Adrenal gland (tissue), 5 donors: ENCODE measurements at regions not wholly inside any gene's neighbourhood (a gene's known extent, or its start where the extent isn't known, plus 50 kb on each side); places are given as distances from the start of the nearest gene placed in this dataset.

Experiments
- CTCF ChIP-seq, 6 experiments: fragments of 450-650 bp in 4 of 6; fragments of 200-600 bp in 2 of 6; sonication (generic) in 1 of 6; IDR thresholded peaks; 1 replicate in 5 of 6; 2 replicates in 1 of 6; pipeline versions ENCODE4 v1.5.1 to v1.8.0; 2016 to 2021; ENCODE audit warnings: antibody characterized with exemption in 6 of 6, mild to moderate bottlenecking in 2 of 6, moderate library complexity in 1 of 6
- POLR2A ChIP-seq, 2 donors: fragments of 450-650 bp; IDR thresholded peaks; one replicate each; pipeline ENCODE4 v1.6.1; 2017; ENCODE audit warnings: antibody characterized with exemption in 2 of 2, mild to moderate bottlenecking in 2 of 2, moderate library complexity in 1 of 2
- donor health status: DM: no; HTN: no; CAD: no.

DNA sequence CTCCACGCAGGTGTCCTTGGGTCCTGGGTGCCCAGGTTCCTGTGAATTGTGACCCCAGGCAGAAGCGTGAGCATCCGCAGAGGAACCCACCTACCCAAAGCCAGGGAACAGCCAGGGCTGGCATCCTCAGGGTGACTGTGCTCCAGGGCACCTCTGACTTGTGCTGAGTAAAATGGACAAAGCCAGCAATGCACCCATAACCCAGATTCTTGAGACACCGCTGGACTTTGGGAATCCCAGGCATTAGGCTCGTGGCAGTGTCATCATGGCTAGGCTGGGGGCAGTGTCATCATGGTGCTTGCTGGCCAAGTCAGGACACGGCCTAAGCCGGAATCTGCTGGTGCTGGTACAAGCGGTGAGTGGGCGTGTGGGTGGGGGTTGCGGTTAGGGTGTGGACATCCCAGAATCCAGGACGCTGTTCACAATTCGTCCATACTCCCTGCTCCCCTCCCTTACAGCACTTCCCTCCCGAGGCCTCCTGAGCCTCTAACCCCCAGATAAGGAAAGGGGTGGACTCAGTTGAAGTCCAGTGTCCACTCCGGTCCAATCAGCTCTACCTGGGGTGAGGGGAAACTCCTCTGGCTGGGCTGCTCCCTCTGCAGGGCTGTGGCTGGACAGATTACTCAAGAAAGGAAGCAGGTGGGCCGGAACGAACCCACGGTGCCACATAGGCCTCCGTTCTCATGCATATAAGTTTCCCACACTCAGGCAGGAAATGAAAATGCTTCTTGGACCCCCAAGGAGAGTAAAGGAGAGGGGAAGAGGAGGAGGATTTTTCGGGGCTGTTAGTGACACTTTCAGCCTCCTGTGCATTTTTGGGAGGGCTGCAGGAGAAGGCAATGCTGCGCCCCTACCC lies 138.9 kb downstream of the SEC14L1 start:
- TF ChIP-seq POLR2A (IDR thresholded peaks at IDR 0.05) (no peak), CTCF (IDR thresholded peaks at IDR 0.05) (no peak)
